GM12873 (cell line): ENCODE measurements at regions not wholly inside any gene's neighbourhood (a gene's known extent, or its start where the extent isn't known, plus 50 kb on each side); places are given as distances from the start of the nearest gene placed in this dataset.

Experiments
- CTCF ChIP-seq: IDR thresholded peaks from 2 replicates; pipeline ENCODE4 v1.5.1; 2012; ENCODE audit warnings: low read depth, mild to moderate bottlenecking, moderate library complexity, low read length, control low read depth; ENCODE audit not compliant: insufficient read depth; ENCODE audit errors: missing control alignments

GRCh38 chr9:73095425-73095824 is 56.2 kb upstream of the ANXA1 start:
- no peak for TF ChIP-seq CTCF

GRCh38 chr9:73093740-73094379 is 57.8 kb upstream of the ANXA1 start:
- TF ChIP-seq CTCF = no peak

- TF ChIP-seq CTCF = no peak
Measured at GRCh38 chr9:73093016-73093739, 58.5 kb upstream of the ANXA1 start.

- no peak for TF ChIP-seq CTCF
Measured at GRCh38 chr9:73091909-73092308, 59.8 kb upstream of the ANXA1 start.

- TF ChIP-seq CTCF = no peak
Measured at GRCh38 chr9:73090214-73090613, 61.5 kb upstream of the ANXA1 start.

GRCh38 chr9:73089304-73089985 is 62.2 kb upstream of the ANXA1 start:
- no peak for TF ChIP-seq CTCF

- no peak for TF ChIP-seq CTCF
Measured at GRCh38 chr9:73083519-73083918, 68.1 kb upstream of the ANXA1 start.
